Stimulated activated CD4-positive, alpha-beta T cell treated with anti-CD3 and anti-CD28 coated beads, Interleukin-1b, Interleukin-23, amount 100 ng/mL, for 1 hour (primary cell): ENCODE measurements at regions not wholly inside any gene's neighbourhood (a gene's known extent, or its start where the extent isn't known, plus 50 kb on each side); places are given as distances from the start of the nearest gene placed in this dataset.
"Not testable (repeated sequence)": the region's sequence is repeated elsewhere in the genome, so short reads cannot be mapped to it uniquely, and the experiment has no call there.

Experiments
- DNase-seq, 2 donors: peaks; one replicate each; pipeline ENCODE4 v3.0.0-alpha.2; 2020; ENCODE audit warnings: low read depth in 2 of 2

- DNase-seq, result no peak
Observed at GRCh38 chr19:29013325-29013724, 199.6 kb downstream of the UQCRFS1 start.

DNA sequence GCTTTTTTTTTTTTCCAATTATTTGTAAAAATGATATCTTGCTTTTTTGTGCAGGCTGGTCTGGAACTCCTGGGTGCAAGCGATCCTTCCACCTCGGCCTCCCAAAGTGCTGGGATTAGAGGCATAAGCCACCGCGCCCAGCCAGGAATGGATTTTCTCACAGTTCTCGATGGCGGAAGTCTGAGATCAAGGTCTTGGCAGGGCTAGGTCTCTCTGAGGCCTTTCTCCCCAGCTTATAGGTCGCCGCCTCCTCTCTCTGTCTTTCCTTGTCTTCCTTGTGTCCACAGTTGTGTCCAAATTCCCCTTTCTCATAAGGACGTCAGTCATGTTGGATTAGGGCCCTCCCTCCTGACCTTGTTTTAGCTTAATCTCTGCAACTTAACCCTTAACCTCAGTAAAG, 200.5 kb downstream of the UQCRFS1 start:
- no peak for DNase-seq

- no peak for DNase-seq
Observed at GRCh38 chr19:29010276-29010675, 202.7 kb downstream of the UQCRFS1 start.

DNA sequence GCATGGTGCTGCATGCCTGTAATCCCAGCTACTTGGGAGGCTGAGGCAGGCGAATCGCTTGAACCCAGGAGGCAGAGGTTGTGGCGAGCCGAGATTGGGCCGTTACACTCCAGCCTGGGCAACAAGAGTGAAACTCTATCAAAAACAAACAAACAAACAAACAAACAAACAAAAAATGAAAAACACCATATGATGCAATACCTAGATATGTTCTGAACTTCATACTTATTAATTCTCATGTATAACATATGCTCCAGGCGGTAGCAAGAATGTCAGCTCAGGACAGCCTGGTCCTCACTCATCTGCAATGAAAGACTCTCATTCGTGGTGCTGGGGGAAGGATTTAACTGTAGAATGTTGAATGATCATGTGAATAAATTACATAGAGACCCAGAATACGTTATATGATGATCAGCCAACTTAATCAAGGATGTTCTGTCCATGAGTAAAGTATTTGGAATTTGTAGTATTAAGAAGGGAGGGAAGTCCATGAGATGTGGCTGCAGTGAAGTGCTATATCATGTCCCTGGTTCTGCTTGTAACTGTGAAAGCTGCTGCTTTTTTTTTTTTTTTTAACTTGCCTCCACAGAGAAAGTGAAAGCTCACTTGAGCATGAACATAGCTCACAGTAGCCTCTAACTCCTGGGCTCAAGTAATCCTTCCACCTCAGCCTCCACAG, 206.8 kb downstream of the UQCRFS1 start:
- no peak for DNase-seq

DNA sequence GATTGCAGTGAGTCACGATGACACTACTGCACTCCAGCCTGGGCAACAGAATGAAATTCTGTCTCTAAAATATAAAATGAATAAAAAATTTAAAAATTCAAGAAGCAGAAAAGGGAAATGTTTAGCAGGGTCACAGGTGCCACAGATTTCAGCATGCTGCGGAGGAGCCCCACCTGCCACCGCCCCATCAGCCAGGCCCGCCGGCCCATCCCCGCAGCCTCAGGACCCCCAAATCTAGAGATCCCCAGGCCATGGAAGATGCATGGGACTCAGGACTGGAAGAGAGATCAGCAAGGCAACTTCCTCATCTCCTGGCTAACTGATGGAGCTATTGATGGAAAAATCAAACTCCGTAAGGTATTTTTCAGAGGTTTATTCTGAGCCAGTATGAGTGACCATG, 208.2 kb downstream of the UQCRFS1 start:
- DNase-seq, result no peak

GRCh38 chr19:29003641-29004409, 209.1 kb downstream of the UQCRFS1 start:
- DNase-seq, result no peak

- no peak for DNase-seq
Observed at GRCh38 chr19:29002336-29002735, 210.6 kb downstream of the UQCRFS1 start.

GRCh38 chr19:29001597-29002245, 211.2 kb downstream of the UQCRFS1 start:
- no peak for DNase-seq

- DNase-seq, result no peak
Observed at GRCh38 chr19:29001141-29001581, 211.8 kb downstream of the UQCRFS1 start.

GRCh38 chr19:28999724-29000433, 213.1 kb downstream of the UQCRFS1 start:
- DNase-seq, result no peak

GRCh38 chr19:28998974-28999373, 214.0 kb downstream of the UQCRFS1 start:
- DNase-seq, result no peak

DNA sequence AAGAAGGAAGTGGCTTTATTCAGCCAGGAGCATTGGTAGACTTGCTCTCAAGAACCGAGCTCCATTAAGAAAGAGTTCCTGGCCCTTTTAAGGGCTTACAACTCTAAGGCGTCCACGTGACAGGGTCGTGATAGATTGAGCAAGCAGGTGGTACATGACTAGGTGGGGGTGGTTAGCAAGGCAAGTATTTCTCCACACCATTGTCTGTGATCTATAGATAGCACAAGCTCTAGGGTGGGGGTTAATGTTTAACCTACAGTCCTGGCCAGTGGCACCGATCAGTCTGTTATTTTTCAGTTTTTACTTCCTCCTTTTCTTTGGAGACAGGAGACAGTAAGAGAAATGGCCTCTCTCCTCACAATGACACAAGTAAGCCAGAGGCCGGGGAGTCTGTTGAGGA, 215.1 kb downstream of the UQCRFS1 start:
- not testable (repeated sequence) for DNase-seq

DNA sequence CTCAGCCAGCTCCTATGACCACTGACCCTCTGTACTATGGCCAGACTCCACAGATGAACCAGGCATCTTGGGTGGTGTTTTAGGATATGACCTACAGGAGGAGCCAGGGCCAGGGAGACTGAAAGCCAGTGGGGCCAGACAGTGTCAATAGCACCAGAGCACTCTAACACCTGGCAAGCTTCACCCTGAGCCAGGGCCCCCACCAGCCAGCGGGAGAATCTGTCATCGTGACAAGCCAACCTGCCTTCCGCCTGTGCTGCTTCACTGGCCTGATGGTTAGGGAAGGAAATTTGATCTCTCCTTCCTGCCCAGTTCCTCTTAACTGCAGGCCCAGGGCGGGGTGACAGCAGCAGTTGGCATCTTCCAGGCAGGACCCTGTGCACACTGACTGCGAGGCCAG, 222.4 kb downstream of the UQCRFS1 start:
- DNase-seq, result no peak

GRCh38 chr19:28989739-28990138, 223.2 kb downstream of the UQCRFS1 start:
- DNase-seq, result no peak

GRCh38 chr19:28988066-28988465, 224.9 kb downstream of the UQCRFS1 start:
- DNase-seq, result no peak

- no peak for DNase-seq
Observed at GRCh38 chr19:28987177-28987576, 225.8 kb downstream of the UQCRFS1 start.

- no peak for DNase-seq
Observed at GRCh38 chr19:28985201-28985600, 227.8 kb downstream of the UQCRFS1 start.

DNA sequence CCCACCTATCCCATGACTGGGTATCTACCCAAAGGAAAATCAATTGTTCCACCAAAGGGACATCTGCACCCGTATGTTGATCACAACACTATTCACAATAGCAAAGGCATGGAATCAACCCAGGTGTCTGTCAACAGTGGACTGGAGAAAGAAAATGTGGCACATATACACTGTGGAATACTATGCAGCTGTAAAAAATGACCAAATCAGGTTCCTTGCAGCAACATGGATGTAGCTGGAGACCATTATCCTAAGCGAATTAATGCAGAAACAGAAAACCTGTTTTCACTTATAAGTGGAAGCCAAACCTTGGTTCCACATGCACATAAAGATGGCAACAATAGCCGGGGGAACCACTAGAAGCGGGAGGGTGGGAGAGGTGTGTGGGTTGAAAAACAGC, 228.6 kb downstream of the UQCRFS1 start:
- no peak for DNase-seq

- DNase-seq, result no peak
Observed at GRCh38 chr19:28983430-28983829, 229.5 kb downstream of the UQCRFS1 start.

- no peak for DNase-seq
Observed at GRCh38 chr19:28981994-28982393, 231.0 kb downstream of the UQCRFS1 start.

GRCh38 chr19:28981518-28981917, 231.4 kb downstream of the UQCRFS1 start:
- DNase-seq, result no peak

DNA sequence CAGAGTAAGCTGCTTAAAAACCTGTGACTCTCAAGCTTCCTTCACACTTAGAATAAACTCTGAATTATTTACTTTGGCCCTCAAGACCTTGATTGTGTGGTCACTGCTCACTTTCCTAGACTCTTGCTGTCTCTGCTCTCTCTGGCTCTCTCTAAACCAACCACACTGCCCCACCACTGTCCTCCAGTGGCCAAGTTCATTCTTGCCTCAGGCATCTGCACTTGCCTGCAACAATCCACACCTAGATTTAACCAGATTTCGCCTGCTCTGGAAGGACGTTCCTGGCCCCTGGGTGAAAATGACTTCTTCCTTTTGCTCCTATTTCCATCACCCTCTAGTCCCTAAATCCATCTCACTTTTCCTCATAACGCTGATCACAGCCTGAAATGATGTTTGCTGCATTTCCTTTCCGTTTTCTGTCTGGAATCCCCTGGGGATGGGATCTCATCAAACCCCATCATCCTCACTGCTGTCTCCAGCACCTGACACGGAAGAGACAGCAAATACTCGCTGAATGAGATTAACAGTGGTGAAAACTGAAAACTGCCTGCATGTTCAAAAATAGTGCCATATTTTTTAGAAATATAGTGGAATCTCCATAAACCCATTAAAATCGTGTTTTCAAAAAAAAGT, 232.6 kb downstream of the UQCRFS1 start:
- no peak for DNase-seq
